ENCODE measurements at regions not wholly inside any gene's neighbourhood (a gene's known extent, or its start where the extent isn't known, plus 50 kb on each side); places are given as distances from the start of the nearest gene placed in this dataset.

- DNase-seq (ENCODE audit: low spot score), result no peak
Measured at GRCh38 chr12:98274430-98275130, 240.8 kb upstream of the TMPO start.

- DNase-seq (ENCODE audit: low spot score), result no peak
Measured at GRCh38 chr12:98275131-98275475, 240.3 kb upstream of the TMPO start.

- no peak for DNase-seq (ENCODE audit: low spot score)
Measured at GRCh38 chr12:98280152-98280551, 235.2 kb upstream of the TMPO start.

- DNase-seq (ENCODE audit: low spot score), result no peak
Measured at GRCh38 chr12:98280621-98281020, 234.8 kb upstream of the TMPO start.

GRCh38 chr12:98291828-98292227 lies 223.6 kb upstream of the TMPO start:
- no peak for DNase-seq (ENCODE audit: low spot score)

GRCh38 chr12:98294051-98294805 lies 221.2 kb upstream of the TMPO start:
- no peak for DNase-seq (ENCODE audit: low spot score)

GRCh38 chr12:98295681-98296080 lies 219.7 kb upstream of the TMPO start:
- DNase-seq (ENCODE audit: low spot score), result no peak

GRCh38 chr12:98296462-98297079 lies 218.8 kb upstream of the TMPO start:
- DNase-seq (ENCODE audit: low spot score), result no peak

GRCh38 chr12:98297538-98297937 lies 217.9 kb upstream of the TMPO start:
- no peak for DNase-seq (ENCODE audit: low spot score)

GRCh38 chr12:98308141-98308540 lies 207.2 kb upstream of the TMPO start:
- no peak for DNase-seq (ENCODE audit: low spot score)

GRCh38 chr12:98317939-98318899 lies 197.2 kb upstream of the TMPO start:
- DNase-seq (ENCODE audit: low spot score), result no peak

GRCh38 chr12:98319716-98320425 lies 195.5 kb upstream of the TMPO start:
- DNase-seq (ENCODE audit: low spot score), result no peak

GRCh38 chr12:98325003-98325402 lies 190.4 kb upstream of the TMPO start:
- no peak for DNase-seq (ENCODE audit: low spot score)

- DNase-seq (ENCODE audit: low spot score), result no peak
Measured at GRCh38 chr12:98328467-98328866, 186.9 kb upstream of the TMPO start.

- DNase-seq (ENCODE audit: low spot score), result no peak
Measured at GRCh38 chr12:98329589-98329988, 185.8 kb upstream of the TMPO start.

- no peak for DNase-seq (ENCODE audit: low spot score)
Measured at GRCh38 chr12:98332642-98333041, 182.7 kb upstream of the TMPO start.

- no peak for DNase-seq (ENCODE audit: low spot score)
Measured at GRCh38 chr12:98334768-98335167, 180.6 kb upstream of the TMPO start.

- no peak for DNase-seq (ENCODE audit: low spot score)
Measured at GRCh38 chr12:98341026-98341425, 174.4 kb upstream of the TMPO start.

GRCh38 chr12:98341732-98342131 lies 173.7 kb upstream of the TMPO start:
- no peak for DNase-seq (ENCODE audit: low spot score)

GRCh38 chr12:98343002-98343567 lies 172.3 kb upstream of the TMPO start:
- DNase-seq (ENCODE audit: low spot score), result no peak

Data from ureter (tissue), 1 donor.